ENCODE measurements at regions not wholly inside any gene's neighbourhood (a gene's known extent, or its start where the extent isn't known, plus 50 kb on each side); places are given as distances from the start of the nearest gene placed in this dataset.

DNA sequence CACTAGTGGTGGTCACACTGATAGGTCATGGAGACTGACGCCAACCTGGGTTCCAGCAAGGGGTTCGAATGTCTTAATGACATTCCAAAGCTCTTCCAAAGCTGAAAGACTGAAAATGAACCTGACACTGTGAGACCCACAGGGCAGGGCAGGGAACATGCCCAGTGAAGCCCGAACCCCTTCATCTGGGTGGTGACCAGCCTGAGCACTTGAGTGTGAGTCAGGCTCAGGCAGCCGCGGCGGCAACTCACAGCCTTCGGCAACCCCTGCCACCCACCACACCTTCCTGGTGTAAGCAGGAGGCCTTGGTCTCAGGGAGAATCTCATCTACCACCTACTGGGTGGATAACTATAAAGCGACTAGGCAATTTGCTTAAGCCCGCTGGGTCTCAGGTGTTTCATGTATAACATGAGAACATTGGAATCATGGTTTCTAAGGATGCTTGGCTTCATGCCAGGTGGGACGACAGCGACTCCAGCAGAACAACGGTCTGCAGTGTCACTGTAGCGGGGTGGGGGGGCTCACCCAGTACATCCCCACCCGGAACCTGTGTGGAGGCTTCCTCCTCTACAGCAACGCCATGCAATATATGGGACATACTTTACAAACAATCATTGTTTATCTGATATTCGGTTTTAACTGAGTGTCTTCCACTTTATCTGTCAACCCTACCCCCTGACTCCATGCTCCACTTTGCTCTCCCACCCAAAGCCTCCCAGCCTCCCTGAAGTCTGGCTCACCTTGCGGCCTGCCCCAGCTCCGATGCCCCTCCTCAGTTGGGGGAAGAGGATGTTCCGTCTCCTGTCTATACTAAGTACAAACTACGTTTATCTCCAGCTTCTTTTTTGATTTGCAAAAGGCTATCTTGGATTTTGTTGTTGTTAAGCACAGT lies 125.0 kb upstream of the MEF2A start:
- no peak overlapping the region for H2AFZ ChIP-seq (ENCODE audit: control insufficient read depth, low read depth, low read length)
- RAD21 ChIA-PET (ENCODE audit: unreplicated experiment), result no interaction called here
- no peak overlapping the region for H3K9ac ChIP-seq (ENCODE audit: control insufficient read depth, insufficient read depth, low read length)
- DNase-seq (ENCODE audit: low read depth, low spot score), result no peak
- H3K27me3 ChIP-seq (replicated peaks in 1 of 2; ENCODE audit: control insufficient read depth in 2 of 2, insufficient read depth in 2 of 2, low read length in 1 of 2), result no peaks in the 10 kb centered on the region
- H3K27ac ChIP-seq (ENCODE audit: control insufficient read depth, insufficient read depth), result no peak overlapping the region
- peaks cover 4% of the 10 kb centered on the region for H3K4me1 ChIP-seq (ENCODE audit: control insufficient read depth, insufficient read depth, low read length)
- no peak for ATAC-seq
- FAIRE-seq, result no peak
- SMC1A ChIA-PET (ENCODE audit: uncharacterized antibody, unreplicated experiment), result no interaction called here
- no peak overlapping the region for H3K4me3 ChIP-seq
- no peaks in the 10 kb centered on the region for H3K9me3 ChIP-seq (replicated peaks; ENCODE audit: control insufficient read depth, insufficient read depth, low read length)
- H3K36me3 ChIP-seq (ENCODE audit: control insufficient read depth in 2 of 2, insufficient read depth in 2 of 2, low read length in 1 of 2), result no peaks in the 10 kb centered on the region
- H3K4me2 ChIP-seq (ENCODE audit: control insufficient read depth, insufficient read depth), result no peak overlapping the region
- in situ Hi-C loops (cut with MboI) (no loop called here), intact Hi-C loops (cut with micrococcal nuclease; ENCODE audit: unreplicated experiment) (no loop called here)
- H3K79me2 ChIP-seq (ENCODE audit: control insufficient read depth, insufficient read depth, low read length), result no peaks in the 10 kb centered on the region
- POLR2A ChIA-PET, result no interaction called here
- H4K20me1 ChIP-seq (ENCODE audit: control insufficient read depth, insufficient read depth), result no peaks in the 10 kb centered on the region
- CTCF ChIA-PET, result no interaction called here
- BruUV-seq (replicated peaks), result no TSS peak
- TF ChIP-seq FOXM1 (IDR thresholded peaks at IDR 0.05; ENCODE audit: low read depth, low read length) (no peak), WRNIP1 (IDR thresholded peaks at IDR 0.05; ENCODE audit: borderline replicate concordance, low read depth, low read length) (no peak), JUND (IDR thresholded peaks at IDR 0.05; ENCODE audit: low read depth, low read length) (no peak)
- WGBS (ENCODE audit: insufficient coverage, insufficient replicate concordance, low lambda C conversion rate, missing lambda C conversion rate), result 69% methylated on average over 20 of the region's 20 CpGs

DNA sequence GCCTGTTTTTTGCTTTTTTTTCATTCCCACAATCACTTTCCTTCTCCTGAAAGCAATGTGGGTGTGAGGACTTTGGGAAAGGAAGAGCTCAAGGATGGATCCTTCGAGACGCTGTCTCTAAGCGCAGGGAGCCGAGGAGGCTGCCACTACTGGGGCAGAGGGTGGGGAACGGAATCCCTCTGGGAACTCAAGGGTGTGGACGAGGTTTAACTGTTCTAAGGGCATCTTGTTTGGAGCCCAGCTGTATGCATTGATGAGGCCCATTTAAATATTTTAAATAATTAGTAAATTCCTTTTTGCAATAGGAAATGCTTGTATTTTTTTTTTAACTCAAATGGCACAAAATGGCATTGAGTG lies 124.4 kb upstream of the MEF2A start:
- ATAC-seq, result no peak
- no peak overlapping the region for H3K4me3 ChIP-seq
- ChIA-PET SMC1A (ENCODE audit: uncharacterized antibody, unreplicated experiment) (no interaction called here), POLR2A (no interaction called here), CTCF (no interaction called here), RAD21 (ENCODE audit: unreplicated experiment) (no interaction called here)
- no peaks in the 10 kb centered on the region for H4K20me1 ChIP-seq (ENCODE audit: control insufficient read depth, insufficient read depth)
- no peak overlapping the region for H3K4me2 ChIP-seq (ENCODE audit: control insufficient read depth, insufficient read depth)
- no TSS peak for BruUV-seq (replicated peaks)
- no peaks in the 10 kb centered on the region for H3K36me3 ChIP-seq (ENCODE audit: control insufficient read depth in 2 of 2, insufficient read depth in 2 of 2, low read length in 1 of 2)
- no peak for DNase-seq (ENCODE audit: low read depth, low spot score)
- no peak overlapping the region for H3K9ac ChIP-seq (ENCODE audit: control insufficient read depth, insufficient read depth, low read length)
- 81% methylated on average over 6 of the region's 6 CpGs for WGBS (ENCODE audit: insufficient coverage, insufficient replicate concordance, low lambda C conversion rate, missing lambda C conversion rate)
- FAIRE-seq, result no peak
- H3K4me1 ChIP-seq (ENCODE audit: control insufficient read depth, insufficient read depth, low read length), result peaks cover 4% of the 10 kb centered on the region
- intact Hi-C loops (cut with micrococcal nuclease; ENCODE audit: unreplicated experiment) (no loop called here), in situ Hi-C loops (cut with MboI) (no loop called here)
- no peaks in the 10 kb centered on the region for H3K27me3 ChIP-seq (replicated peaks in 1 of 2; ENCODE audit: control insufficient read depth in 2 of 2, insufficient read depth in 2 of 2, low read length in 1 of 2)
- no peaks in the 10 kb centered on the region for H3K9me3 ChIP-seq (replicated peaks; ENCODE audit: control insufficient read depth, insufficient read depth, low read length)
- no peak overlapping the region for H2AFZ ChIP-seq (ENCODE audit: control insufficient read depth, low read depth, low read length)
- H3K79me2 ChIP-seq (ENCODE audit: control insufficient read depth, insufficient read depth, low read length), result no peaks in the 10 kb centered on the region
- no peak overlapping the region for H3K27ac ChIP-seq (ENCODE audit: control insufficient read depth, insufficient read depth)
- TF ChIP-seq NFYB (IDR thresholded peaks at IDR 0.05; ENCODE audit: insufficient read depth, low read depth, low read length) (no peak), EZH2 (IDR thresholded peaks at IDR 0.05; ENCODE audit: borderline replicate concordance, control insufficient read depth, low read depth, low read length) (no peak), CBX5 (IDR thresholded peaks at IDR 0.05; ENCODE audit: low read depth) (no peak), SRF (IDR thresholded peaks at IDR 0.05; ENCODE audit: low read depth in 2 of 2, low read length in 2 of 2) (no peak), CBX3 (IDR thresholded peaks at IDR 0.05; ENCODE audit: borderline replicate concordance, low read depth) (no peak), YBX1 (IDR thresholded peaks at IDR 0.05) (no peak), MEF2A (IDR thresholded peaks at IDR 0.05; ENCODE audit: insufficient read depth, low read depth, low read length) (no peak)
- TF ChIP-seq, protein P1, sequence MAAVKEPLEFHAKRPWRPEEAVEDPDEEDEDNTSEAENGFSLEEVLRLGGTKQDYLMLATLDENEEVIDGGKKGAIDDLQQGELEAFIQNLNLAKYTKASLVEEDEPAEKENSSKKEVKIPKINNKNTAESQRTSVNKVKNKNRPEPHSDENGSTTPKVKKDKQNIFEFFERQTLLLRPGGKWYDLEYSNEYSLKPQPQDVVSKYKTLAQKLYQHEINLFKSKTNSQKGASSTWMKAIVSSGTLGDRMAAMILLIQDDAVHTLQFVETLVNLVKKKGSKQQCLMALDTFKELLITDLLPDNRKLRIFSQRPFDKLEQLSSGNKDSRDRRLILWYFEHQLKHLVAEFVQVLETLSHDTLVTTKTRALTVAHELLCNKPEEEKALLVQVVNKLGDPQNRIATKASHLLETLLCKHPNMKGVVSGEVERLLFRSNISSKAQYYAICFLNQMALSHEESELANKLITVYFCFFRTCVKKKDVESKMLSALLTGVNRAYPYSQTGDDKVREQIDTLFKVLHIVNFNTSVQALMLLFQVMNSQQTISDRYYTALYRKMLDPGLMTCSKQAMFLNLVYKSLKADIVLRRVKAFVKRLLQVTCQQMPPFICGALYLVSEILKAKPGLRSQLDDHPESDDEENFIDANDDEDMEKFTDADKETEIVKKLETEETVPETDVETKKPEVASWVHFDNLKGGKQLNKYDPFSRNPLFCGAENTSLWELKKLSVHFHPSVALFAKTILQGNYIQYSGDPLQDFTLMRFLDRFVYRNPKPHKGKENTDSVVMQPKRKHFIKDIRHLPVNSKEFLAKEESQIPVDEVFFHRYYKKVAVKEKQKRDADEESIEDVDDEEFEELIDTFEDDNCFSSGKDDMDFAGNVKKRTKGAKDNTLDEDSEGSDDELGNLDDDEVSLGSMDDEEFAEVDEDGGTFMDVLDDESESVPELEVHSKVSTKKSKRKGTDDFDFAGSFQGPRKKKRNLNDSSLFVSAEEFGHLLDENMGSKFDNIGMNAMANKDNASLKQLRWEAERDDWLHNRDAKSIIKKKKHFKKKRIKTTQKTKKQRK (IDR thresholded peaks at IDR 0.05; ENCODE audit: low read depth, low read length), result no peak
- TF ChIP-seq, protein P2, sequence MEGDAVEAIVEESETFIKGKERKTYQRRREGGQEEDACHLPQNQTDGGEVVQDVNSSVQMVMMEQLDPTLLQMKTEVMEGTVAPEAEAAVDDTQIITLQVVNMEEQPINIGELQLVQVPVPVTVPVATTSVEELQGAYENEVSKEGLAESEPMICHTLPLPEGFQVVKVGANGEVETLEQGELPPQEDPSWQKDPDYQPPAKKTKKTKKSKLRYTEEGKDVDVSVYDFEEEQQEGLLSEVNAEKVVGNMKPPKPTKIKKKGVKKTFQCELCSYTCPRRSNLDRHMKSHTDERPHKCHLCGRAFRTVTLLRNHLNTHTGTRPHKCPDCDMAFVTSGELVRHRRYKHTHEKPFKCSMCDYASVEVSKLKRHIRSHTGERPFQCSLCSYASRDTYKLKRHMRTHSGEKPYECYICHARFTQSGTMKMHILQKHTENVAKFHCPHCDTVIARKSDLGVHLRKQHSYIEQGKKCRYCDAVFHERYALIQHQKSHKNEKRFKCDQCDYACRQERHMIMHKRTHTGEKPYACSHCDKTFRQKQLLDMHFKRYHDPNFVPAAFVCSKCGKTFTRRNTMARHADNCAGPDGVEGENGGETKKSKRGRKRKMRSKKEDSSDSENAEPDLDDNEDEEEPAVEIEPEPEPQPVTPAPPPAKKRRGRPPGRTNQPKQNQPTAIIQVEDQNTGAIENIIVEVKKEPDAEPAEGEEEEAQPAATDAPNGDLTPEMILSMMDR (IDR thresholded peaks at IDR 0.05 in 2 of 3, conservative IDR thresholded peaks at IDR 0.05 in 1 of 3; ENCODE audit: control insufficient read depth in 2 of 3, extremely low read depth in 1 of 3, insufficient read depth in 1 of 3, low read depth in 3 of 3, low read length in 3 of 3), result no peak
